Endothelial cell of umbilical vein (primary cell): ENCODE measurements at regions not wholly inside any gene's neighbourhood (a gene's known extent, or its start where the extent isn't known, plus 50 kb on each side); places are given as distances from the start of the nearest gene placed in this dataset.

Source experiments
- BruUV-seq: library from RNA; stranded (reverse); fragments of 400-500 nt; replicated peaks from 2 replicates; lab custom pipeline; 2021; lab: Mats Ljungman, UMichigan
- CTCF ChIA-PET: fragments of 300-600, 350-600 bp; sonication (Branson Sonifier 250); formaldehyde crosslinking; loops from one replicate; lab custom pipeline; 2021; ENCODE audit warnings: antibody characterized with exemption, inconsistent platforms; lab: Charles Lee
- POLR2A ChIA-PET: fragments of 300-600, 350-600 bp; sonication (Branson Sonifier 250); formaldehyde crosslinking; loops from one replicate; lab custom pipeline; 2021; ENCODE audit warnings: antibody characterized with exemption, inconsistent platforms; lab: Charles Lee
- DNase-seq: peaks from one replicate; pipeline ENCODE4 v3.0.0-alpha.2; 2011; ENCODE audit warnings: low read depth, low spot score
- FAIRE-seq: peaks from 2 replicates; lab custom pipeline; 2011; peaks lifted over from hg19 to GRCh38; lab: Jason Lieb, UNC
- H2AFZ ChIP-seq: 2 replicates; pipeline ENCODE4 v1.6.0; 2012; ENCODE audit warnings: low read depth, low read length, control low read depth, inconsistent platforms
- H3K27ac ChIP-seq: 2 replicates; pipeline ENCODE4 v1.5.1; 2011; ENCODE audit warnings: low read depth, mild to moderate bottlenecking, control low read depth, low read length, moderate library complexity; ENCODE audit not compliant: insufficient read depth
- H3K27me3 ChIP-seq, 2 experiments: 2 replicates each; pipeline versions ENCODE4 v1.6.0 to v1.6.1; 2011; ENCODE audit warnings: low read length in 2 of 2, mixed read lengths in 1 of 2; ENCODE audit not compliant: control insufficient read depth in 2 of 2, insufficient read depth in 2 of 2
- H3K36me3 ChIP-seq, 2 experiments: 2 replicates in 1 of 2; 3 replicates in 1 of 2; pipeline ENCODE4 v1.5.1; 2011; ENCODE audit warnings: low read length in 2 of 2, mild to moderate bottlenecking in 1 of 2, moderate library complexity in 1 of 2; ENCODE audit not compliant: control insufficient read depth in 2 of 2, insufficient read depth in 2 of 2; ENCODE audit errors: extremely low read depth in 1 of 2
- H3K4me1 ChIP-seq: 3 replicates; pipeline ENCODE4 v1.5.1; 2011; ENCODE audit warnings: mild to moderate bottlenecking, low read length; ENCODE audit not compliant: control insufficient read depth, insufficient read depth; ENCODE audit errors: extremely low read depth
- H3K4me2 ChIP-seq: 2 replicates; pipeline ENCODE4 v1.6.1; 2011; ENCODE audit warnings: low read length, control low read depth, mixed read lengths; ENCODE audit not compliant: insufficient read depth
- H3K4me3 ChIP-seq, 3 experiments: fragments of 200-600 bp in 1 of 3; sonication (generic), shearing (Covaris generic) in 1 of 3; replicated peaks in 1 of 3; 2 replicates each; pipeline ENCODE4 v1.5.1; 2011 to 2016; ENCODE audit warnings: control low read depth in 3 of 3, low read length in 3 of 3, mild to moderate bottlenecking in 2 of 3, inconsistent platforms in 1 of 3, low read depth in 1 of 3, moderate library complexity in 1 of 3; ENCODE audit not compliant: insufficient read depth in 1 of 3
- H3K79me2 ChIP-seq: 2 replicates; pipeline ENCODE4 v1.6.0; 2012; ENCODE audit warnings: low read length, inconsistent platforms; ENCODE audit not compliant: control insufficient read depth, insufficient read depth
- H3K9ac ChIP-seq: replicated peaks from 2 replicates; pipeline ENCODE3; 2011; ENCODE audit warnings: low read length, control low read depth; ENCODE audit not compliant: insufficient read depth; ENCODE audit errors: extremely low read depth
- H3K9me1 ChIP-seq: replicated peaks from 3 replicates; pipeline ENCODE4 v1.6.0; 2011; ENCODE audit warnings: mild to moderate bottlenecking, low read length; ENCODE audit not compliant: control insufficient read depth, insufficient read depth; ENCODE audit errors: extremely low read depth
- H3K9me3 ChIP-seq: replicated peaks from 2 replicates; pipeline ENCODE4 v1.5.1; 2012; ENCODE audit warnings: low read length, inconsistent platforms; ENCODE audit not compliant: control insufficient read depth, insufficient read depth
- H4K20me1 ChIP-seq: replicated peaks from 2 replicates; pipeline ENCODE3; 2011; ENCODE audit warnings: mild to moderate bottlenecking, low read length; ENCODE audit not compliant: control insufficient read depth, insufficient read depth; ENCODE audit errors: extremely low read depth
- EZH2 ChIP-seq: IDR thresholded peaks from 2 replicates; pipeline ENCODE4 v1.6.1; 2012; ENCODE audit warnings: borderline replicate concordance, low read depth, mild to moderate bottlenecking, moderate library complexity, low read length, inconsistent platforms; ENCODE audit not compliant: severe bottlenecking
- FOS ChIP-seq: IDR thresholded peaks from 2 replicates; pipeline ENCODE4 v1.6.1; 2011; ENCODE audit warnings: mild to moderate bottlenecking, low read length, moderate library complexity, borderline replicate concordance; ENCODE audit not compliant: insufficient read depth
- GATA2 ChIP-seq: IDR thresholded peaks from 2 replicates; pipeline ENCODE4 v1.7.0; 2011; ENCODE audit warnings: low read depth, mild to moderate bottlenecking, moderate library complexity, mixed read lengths, low read length; ENCODE audit not compliant: insufficient read length, insufficient read depth
- JUN ChIP-seq: IDR thresholded peaks from 2 replicates; pipeline ENCODE4 v1.6.1; 2011; ENCODE audit warnings: borderline replicate concordance, low read depth; ENCODE audit not compliant: insufficient read length, insufficient read depth
- MYC ChIP-seq: IDR thresholded peaks from one replicate; pipeline ENCODE4 v1.6.1; 2011; ENCODE audit warnings: mild to moderate bottlenecking, low read depth, low read length
- POLR2A ChIP-seq: IDR thresholded peaks from 2 replicates; pipeline ENCODE4 v1.6.1; 2012; ENCODE audit warnings: low read depth, mild to moderate bottlenecking, control low read depth, low read length
- POLR2AphosphoS5 ChIP-seq: IDR thresholded peaks from 2 replicates; pipeline ENCODE4 v1.6.1; 2012; ENCODE audit warnings: low read depth, mild to moderate bottlenecking, control low read depth, low read length, moderate library complexity; ENCODE audit not compliant: insufficient read depth
- dilution Hi-C: fragments of 300-500 bp; cut with MboI; formaldehyde crosslinking; loops from one replicate; pipeline ENCODE4 v1.15.0; 2019; ENCODE audit warnings: low sequenced_read_pairs; ENCODE audit not compliant: extremely low pct_ligation_motif_present
- intact Hi-C: fragments of 100-400 bp; cut with micrococcal nuclease; formaldehyde crosslinking; loops from one replicate; pipeline ENCODE4 v1.10.0; 2022
- TF ChIP-seq, protein P1 (sequence below): IDR thresholded peaks from 2 replicates; pipeline ENCODE4 v1.6.1; 2011; ENCODE audit not compliant: insufficient read depth, insufficient read length
- TF ChIP-seq, protein P2 (sequence below), 2 donors: IDR thresholded peaks; 1 replicate in 1 of 2; 2 replicates in 1 of 2; pipeline ENCODE4 v1.5.1; 2011; ENCODE audit warnings: low read length in 2 of 2, mild to moderate bottlenecking in 2 of 2, moderate library complexity in 2 of 2, control low read depth in 1 of 2, inconsistent platforms in 1 of 2, low read depth in 1 of 2; ENCODE audit not compliant: insufficient read depth in 1 of 2; ENCODE audit errors: extremely low read depth in 1 of 2

DNA sequence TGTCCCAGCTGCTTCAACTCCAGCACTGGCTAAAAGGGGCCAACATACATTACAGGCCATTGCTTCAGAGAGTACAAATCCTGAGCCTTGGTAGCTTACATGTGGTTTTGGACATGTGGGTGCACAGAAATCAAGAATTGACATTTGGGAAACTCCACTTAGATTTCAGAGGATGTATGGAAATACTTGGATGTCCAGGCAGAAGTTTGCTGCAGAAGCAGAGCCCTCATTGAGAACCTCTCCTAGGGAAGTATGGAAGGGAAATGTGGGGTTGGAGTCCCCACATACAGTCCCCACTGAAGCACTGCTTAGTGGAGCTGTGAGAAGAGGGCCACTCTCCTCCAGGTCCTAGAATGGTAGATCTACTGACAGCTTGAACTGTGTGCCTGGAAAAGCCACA lies 218.0 kb upstream of the CWC22 start:
- CTCF ChIA-PET, result no interaction called here
- no peak overlapping the region for H3K4me2 ChIP-seq
- H2AFZ ChIP-seq, result no peak overlapping the region
- no peaks in the 10 kb centered on the region for H3K9me1 ChIP-seq
- no peak overlapping the region for H3K27ac ChIP-seq
- dilution Hi-C loops (no loop called here), intact Hi-C loops (no loop called here)
- no peak overlapping the region for H3K9ac ChIP-seq
- BruUV-seq, result no TSS peak
- H3K36me3 ChIP-seq, result no peaks in the 10 kb centered on the region
- H3K4me3 ChIP-seq, result no peak overlapping the region
- H3K4me1 ChIP-seq, result no peaks in the 10 kb centered on the region
- H4K20me1 ChIP-seq, result no peaks in the 10 kb centered on the region
- no peaks in the 10 kb centered on the region for H3K79me2 ChIP-seq
- no peak for DNase-seq
- H3K9me3 ChIP-seq, result no peaks in the 10 kb centered on the region
- TF ChIP-seq MYC, result no peak
- TF ChIP-seq, protein P1, sequence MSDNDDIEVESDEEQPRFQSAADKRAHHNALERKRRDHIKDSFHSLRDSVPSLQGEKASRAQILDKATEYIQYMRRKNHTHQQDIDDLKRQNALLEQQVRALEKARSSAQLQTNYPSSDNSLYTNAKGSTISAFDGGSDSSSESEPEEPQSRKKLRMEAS, result no peak
- no peak for TF ChIP-seq FOS
- no peak for TF ChIP-seq JUN
- no peak for TF ChIP-seq POLR2A
- H3K27me3 ChIP-seq, result no peaks in the 10 kb centered on the region
- FAIRE-seq, result no peak
- POLR2A ChIA-PET, result no interaction called here

DNA sequence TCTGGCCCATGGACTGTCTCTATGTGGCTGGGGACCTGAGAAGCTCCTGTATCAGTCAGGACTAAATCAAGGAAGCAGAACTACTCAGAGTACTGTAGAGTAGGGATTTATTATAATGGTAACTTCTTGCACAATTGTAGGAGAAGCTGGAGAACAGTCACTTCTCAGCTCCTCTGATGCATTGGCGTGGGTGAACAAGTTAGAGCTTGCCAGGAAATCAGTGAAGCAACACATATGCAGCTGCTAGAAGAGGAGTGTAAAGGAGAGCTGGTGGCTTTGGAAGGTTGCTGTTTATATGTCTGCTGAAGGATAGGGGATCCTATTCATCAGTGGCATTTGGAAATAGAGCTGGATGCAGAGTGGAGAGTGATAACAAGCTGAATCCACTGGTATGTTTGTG lies 215.5 kb upstream of the CWC22 start:
- Histone ChIP-seq H3K9me3 (no peaks in the 10 kb centered on the region), H3K4me1 (no peaks in the 10 kb centered on the region), H3K9ac (no peak overlapping the region), H3K4me2 (no peak overlapping the region), H3K9me1 (no peaks in the 10 kb centered on the region), H3K27me3 (no peaks in the 10 kb centered on the region), H3K79me2 (no peaks in the 10 kb centered on the region), H3K27ac (no peak overlapping the region), H3K36me3 (no peaks in the 10 kb centered on the region), H2AFZ (no peak overlapping the region), H3K4me3 (no peak overlapping the region), H4K20me1 (no peaks in the 10 kb centered on the region)
- DNase-seq (no peak), FAIRE-seq (no peak)
- no peak for TF ChIP-seq EZH2
- no peak for TF ChIP-seq POLR2A
- TF ChIP-seq, protein P1, result no peak
- TF ChIP-seq POLR2AphosphoS5, result no peak
- TF ChIP-seq, protein P2, sequence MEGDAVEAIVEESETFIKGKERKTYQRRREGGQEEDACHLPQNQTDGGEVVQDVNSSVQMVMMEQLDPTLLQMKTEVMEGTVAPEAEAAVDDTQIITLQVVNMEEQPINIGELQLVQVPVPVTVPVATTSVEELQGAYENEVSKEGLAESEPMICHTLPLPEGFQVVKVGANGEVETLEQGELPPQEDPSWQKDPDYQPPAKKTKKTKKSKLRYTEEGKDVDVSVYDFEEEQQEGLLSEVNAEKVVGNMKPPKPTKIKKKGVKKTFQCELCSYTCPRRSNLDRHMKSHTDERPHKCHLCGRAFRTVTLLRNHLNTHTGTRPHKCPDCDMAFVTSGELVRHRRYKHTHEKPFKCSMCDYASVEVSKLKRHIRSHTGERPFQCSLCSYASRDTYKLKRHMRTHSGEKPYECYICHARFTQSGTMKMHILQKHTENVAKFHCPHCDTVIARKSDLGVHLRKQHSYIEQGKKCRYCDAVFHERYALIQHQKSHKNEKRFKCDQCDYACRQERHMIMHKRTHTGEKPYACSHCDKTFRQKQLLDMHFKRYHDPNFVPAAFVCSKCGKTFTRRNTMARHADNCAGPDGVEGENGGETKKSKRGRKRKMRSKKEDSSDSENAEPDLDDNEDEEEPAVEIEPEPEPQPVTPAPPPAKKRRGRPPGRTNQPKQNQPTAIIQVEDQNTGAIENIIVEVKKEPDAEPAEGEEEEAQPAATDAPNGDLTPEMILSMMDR (IDR thresholded peaks at IDR 0.05; ENCODE audit: extremely low read depth in 1 of 2, insufficient read depth in 1 of 2, low read depth in 1 of 2, low read length in 2 of 2), result no peak
- TF ChIP-seq JUN, result no peak
- TF ChIP-seq GATA2, result no peak
- TF ChIP-seq FOS, result no peak
- TF ChIP-seq MYC, result no peak
- intact Hi-C loops (no loop called here), dilution Hi-C loops (no loop called here)
- ChIA-PET CTCF (no interaction called here), POLR2A (no interaction called here)
- no TSS peak for BruUV-seq
